ENCODE measurements at regions not wholly inside any gene's neighbourhood (a gene's known extent, or its start where the extent isn't known, plus 50 kb on each side); places are given as distances from the start of the nearest gene placed in this dataset.

DNA sequence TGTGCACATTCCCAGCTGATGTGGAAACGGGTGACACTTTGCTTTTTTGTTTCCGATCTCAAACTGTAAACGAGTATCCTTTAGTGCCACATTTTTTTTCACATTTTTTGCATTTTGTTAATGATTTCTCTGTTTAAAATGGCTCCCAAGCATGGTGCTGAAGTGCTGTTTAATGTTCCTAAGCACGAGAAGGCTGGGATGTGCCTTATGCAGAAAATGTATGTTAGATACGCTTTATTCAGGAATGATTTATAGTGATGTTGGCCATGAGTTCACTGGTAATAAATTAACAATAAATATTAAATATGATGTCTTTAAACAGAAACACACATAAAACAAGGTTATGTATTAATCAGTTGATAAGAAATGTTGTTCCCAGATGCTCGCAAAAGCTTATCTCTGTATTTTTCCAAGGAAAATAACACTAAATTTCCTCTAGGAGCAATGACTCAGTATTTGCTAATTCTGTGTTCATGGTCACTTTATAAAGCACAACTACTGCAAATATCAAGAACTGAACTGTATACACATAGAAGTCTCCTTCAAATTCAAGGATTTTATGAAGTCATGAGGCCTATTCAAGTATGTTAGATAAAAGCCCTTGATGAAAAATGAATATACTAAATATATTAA is 305.9 kb upstream of the SMIM30 start (continued):
- TF ChIP-seq, protein P1, sequence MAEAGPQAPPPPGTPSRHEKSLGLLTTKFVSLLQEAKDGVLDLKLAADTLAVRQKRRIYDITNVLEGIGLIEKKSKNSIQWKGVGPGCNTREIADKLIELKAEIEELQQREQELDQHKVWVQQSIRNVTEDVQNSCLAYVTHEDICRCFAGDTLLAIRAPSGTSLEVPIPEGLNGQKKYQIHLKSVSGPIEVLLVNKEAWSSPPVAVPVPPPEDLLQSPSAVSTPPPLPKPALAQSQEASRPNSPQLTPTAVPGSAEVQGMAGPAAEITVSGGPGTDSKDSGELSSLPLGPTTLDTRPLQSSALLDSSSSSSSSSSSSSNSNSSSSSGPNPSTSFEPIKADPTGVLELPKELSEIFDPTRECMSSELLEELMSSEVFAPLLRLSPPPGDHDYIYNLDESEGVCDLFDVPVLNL (IDR thresholded peaks at IDR 0.05; ENCODE audit: low read depth, low read length): no peak

DNA sequence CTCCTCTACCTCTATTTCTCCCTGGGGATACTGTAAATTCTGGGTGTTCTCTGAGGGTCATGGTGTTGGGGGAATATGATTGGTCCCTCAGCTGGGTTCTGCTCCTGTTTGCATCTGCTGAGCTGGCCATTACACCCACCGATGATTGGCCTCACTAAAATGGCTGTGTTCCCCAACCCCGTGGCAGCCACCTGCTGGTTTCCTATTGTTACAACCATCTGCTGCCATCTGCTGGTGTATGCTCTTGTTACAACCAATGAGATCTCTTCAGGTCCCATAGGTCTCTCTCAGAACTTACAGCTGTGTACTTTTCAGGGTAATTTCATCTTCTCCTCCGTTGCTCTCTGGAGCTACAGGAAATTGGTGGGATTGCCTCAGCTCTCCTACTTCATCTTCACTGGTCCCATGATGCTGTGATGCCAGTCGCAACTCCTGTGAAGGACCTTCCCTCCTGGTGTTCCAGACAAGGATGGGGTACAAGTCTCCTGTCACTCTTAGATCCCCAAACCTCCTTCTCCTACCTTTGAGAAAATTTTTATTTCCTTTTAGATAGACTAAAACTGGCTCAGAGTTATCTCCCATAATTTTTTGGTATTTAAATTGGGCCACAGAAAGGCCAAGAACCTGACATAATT is 303.5 kb upstream of the SMIM30 start:
- SMC1A ChIA-PET (ENCODE audit: uncharacterized antibody, unreplicated experiment): interaction anchor here (0.5 to 3.0 kb wide), 11 partner anchors 11 to 872 kb away, joined by 3 to 17 read pairs (median 4); no protein-coding TSS in a partner anchor
- TF ChIP-seq, protein P2, sequence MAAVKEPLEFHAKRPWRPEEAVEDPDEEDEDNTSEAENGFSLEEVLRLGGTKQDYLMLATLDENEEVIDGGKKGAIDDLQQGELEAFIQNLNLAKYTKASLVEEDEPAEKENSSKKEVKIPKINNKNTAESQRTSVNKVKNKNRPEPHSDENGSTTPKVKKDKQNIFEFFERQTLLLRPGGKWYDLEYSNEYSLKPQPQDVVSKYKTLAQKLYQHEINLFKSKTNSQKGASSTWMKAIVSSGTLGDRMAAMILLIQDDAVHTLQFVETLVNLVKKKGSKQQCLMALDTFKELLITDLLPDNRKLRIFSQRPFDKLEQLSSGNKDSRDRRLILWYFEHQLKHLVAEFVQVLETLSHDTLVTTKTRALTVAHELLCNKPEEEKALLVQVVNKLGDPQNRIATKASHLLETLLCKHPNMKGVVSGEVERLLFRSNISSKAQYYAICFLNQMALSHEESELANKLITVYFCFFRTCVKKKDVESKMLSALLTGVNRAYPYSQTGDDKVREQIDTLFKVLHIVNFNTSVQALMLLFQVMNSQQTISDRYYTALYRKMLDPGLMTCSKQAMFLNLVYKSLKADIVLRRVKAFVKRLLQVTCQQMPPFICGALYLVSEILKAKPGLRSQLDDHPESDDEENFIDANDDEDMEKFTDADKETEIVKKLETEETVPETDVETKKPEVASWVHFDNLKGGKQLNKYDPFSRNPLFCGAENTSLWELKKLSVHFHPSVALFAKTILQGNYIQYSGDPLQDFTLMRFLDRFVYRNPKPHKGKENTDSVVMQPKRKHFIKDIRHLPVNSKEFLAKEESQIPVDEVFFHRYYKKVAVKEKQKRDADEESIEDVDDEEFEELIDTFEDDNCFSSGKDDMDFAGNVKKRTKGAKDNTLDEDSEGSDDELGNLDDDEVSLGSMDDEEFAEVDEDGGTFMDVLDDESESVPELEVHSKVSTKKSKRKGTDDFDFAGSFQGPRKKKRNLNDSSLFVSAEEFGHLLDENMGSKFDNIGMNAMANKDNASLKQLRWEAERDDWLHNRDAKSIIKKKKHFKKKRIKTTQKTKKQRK (IDR thresholded peaks at IDR 0.05; ENCODE audit: low read depth, low read length): no peak
- TF ChIP-seq, protein P3, sequence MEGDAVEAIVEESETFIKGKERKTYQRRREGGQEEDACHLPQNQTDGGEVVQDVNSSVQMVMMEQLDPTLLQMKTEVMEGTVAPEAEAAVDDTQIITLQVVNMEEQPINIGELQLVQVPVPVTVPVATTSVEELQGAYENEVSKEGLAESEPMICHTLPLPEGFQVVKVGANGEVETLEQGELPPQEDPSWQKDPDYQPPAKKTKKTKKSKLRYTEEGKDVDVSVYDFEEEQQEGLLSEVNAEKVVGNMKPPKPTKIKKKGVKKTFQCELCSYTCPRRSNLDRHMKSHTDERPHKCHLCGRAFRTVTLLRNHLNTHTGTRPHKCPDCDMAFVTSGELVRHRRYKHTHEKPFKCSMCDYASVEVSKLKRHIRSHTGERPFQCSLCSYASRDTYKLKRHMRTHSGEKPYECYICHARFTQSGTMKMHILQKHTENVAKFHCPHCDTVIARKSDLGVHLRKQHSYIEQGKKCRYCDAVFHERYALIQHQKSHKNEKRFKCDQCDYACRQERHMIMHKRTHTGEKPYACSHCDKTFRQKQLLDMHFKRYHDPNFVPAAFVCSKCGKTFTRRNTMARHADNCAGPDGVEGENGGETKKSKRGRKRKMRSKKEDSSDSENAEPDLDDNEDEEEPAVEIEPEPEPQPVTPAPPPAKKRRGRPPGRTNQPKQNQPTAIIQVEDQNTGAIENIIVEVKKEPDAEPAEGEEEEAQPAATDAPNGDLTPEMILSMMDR (IDR thresholded peaks at IDR 0.05 in 2 of 3, conservative IDR thresholded peaks at IDR 0.05 in 1 of 3; ENCODE audit: control insufficient read depth in 2 of 3, extremely low read depth in 1 of 3, insufficient read depth in 1 of 3, low read depth in 3 of 3, low read length in 3 of 3): peak; percentile 85 to 96 (median 86)
- TF ChIP-seq POU2F2 (IDR thresholded peaks at IDR 0.05; ENCODE audit: borderline replicate concordance, low read depth, low read length): peak; percentile 49; the same call in 1 of the 3 replicates
- no peak for TF ChIP-seq FOXK2 (IDR thresholded peaks at IDR 0.05)
- TF ChIP-seq PAX5 (IDR thresholded peaks at IDR 0.05; ENCODE audit: borderline replicate concordance, low read depth, low read length): no peak
- no peak for TF ChIP-seq SIN3A (IDR thresholded peaks at IDR 0.05; ENCODE audit: low read depth, low read length)
- no peak for TF ChIP-seq ZSCAN29 (IDR thresholded peaks at IDR 0.05)
- TF ChIP-seq ZNF24 (IDR thresholded peaks at IDR 0.05): 0 out of 2 replicates have a peak, but pooled peaks have one; percentile 24
- TF ChIP-seq HDAC6 (IDR thresholded peaks at IDR 0.05; ENCODE audit: unreplicated experiment): no peak
- TF ChIP-seq WRNIP1 (IDR thresholded peaks at IDR 0.05; ENCODE audit: borderline replicate concordance, low read depth, low read length): no peak
- peak; percentile 84 for TF ChIP-seq RAD21 (IDR thresholded peaks at IDR 0.05; ENCODE audit: insufficient read depth, low read depth, low read length)
- TF ChIP-seq EGR1 (IDR thresholded peaks at IDR 0.05; ENCODE audit: borderline replicate concordance in 1 of 2, low read depth in 2 of 2, low read length in 2 of 2): no peak
- peak; percentile 37; the same call in 1 of the 2 replicates for TF ChIP-seq IRF4 (IDR thresholded peaks at IDR 0.05; ENCODE audit: low read depth, low read length)

More for the DNA sequence above, 303.5 kb upstream of the SMIM30 start:
- DNase-seq (ENCODE audit: low read depth, low spot score): peak; percentile 26
- Histone ChIP-seq H3K4me2 (ENCODE audit: control insufficient read depth, insufficient read depth) (peak overlapping the region; percentile 28; the same call in 1 of the 2 replicates), H3K4me3 (no peak overlapping the region), H3K79me2 (ENCODE audit: control insufficient read depth, insufficient read depth, low read length) (no peaks in the 10 kb centered on the region), H3K9me3 (replicated peaks; ENCODE audit: control insufficient read depth, insufficient read depth, low read length) (no peaks in the 10 kb centered on the region), H3K27ac (ENCODE audit: control insufficient read depth, insufficient read depth) (no peak overlapping the region), H3K4me1 (ENCODE audit: control insufficient read depth, insufficient read depth, low read length) (no peaks in the 10 kb centered on the region), H3K27me3 (replicated peaks in 1 of 2; ENCODE audit: control insufficient read depth in 2 of 2, insufficient read depth in 2 of 2, low read length in 1 of 2) (no peaks in the 10 kb centered on the region), H3K9ac (ENCODE audit: control insufficient read depth, insufficient read depth, low read length) (no peak overlapping the region), H2AFZ (ENCODE audit: control insufficient read depth, low read depth, low read length) (peak overlapping the region; percentile 90), H3K36me3 (ENCODE audit: control insufficient read depth in 2 of 2, insufficient read depth in 2 of 2, low read length in 1 of 2) (no peaks in the 10 kb centered on the region), H4K20me1 (ENCODE audit: control insufficient read depth, insufficient read depth) (no peaks in the 10 kb centered on the region)
- in situ Hi-C loops (cut with MboI): loop anchor here (5.0 to 10.0 kb wide), 3 partner anchors 267 to 1677 kb away; no protein-coding TSS in a partner anchor
- ChIA-PET RAD21 (ENCODE audit: unreplicated experiment) (interaction anchor here (1.1 to 3.3 kb wide), 6 partner anchors 16 to 871 kb away, joined by 3 to 15 read pairs (median 4); no protein-coding TSS in a partner anchor), POLR2A (no interaction called here), CTCF (interaction anchor here (0.5 to 6.9 kb wide), 15 partner anchors 10 to 879 kb away, joined by 3 to 63 read pairs (median 4); no protein-coding TSS in a partner anchor)
- FAIRE-seq: peak; percentile 98
- intact Hi-C loops (cut with micrococcal nuclease; ENCODE audit: unreplicated experiment): loop anchor here (1.0 to 5.0 kb wide), 6 partner anchors 263 to 1680 kb away; no protein-coding TSS in a partner anchor
- ATAC-seq: peak; percentile 100
- no TSS peak for BruUV-seq (replicated peaks)
- WGBS (ENCODE audit: insufficient coverage, insufficient replicate concordance, low lambda C conversion rate, missing lambda C conversion rate): 4% methylated on average over 4 of the region's 4 CpGs
